RWPE2 (cell line): ENCODE measurements at regions not wholly inside any gene's neighbourhood (a gene's known extent, or its start where the extent isn't known, plus 50 kb on each side); places are given as distances from the start of the nearest gene placed in this dataset.

Experiments used
- ATAC-seq: fragments of 200-7000 bp; cut with Tn5 transposase; 3 replicates; pipeline ENCODE4 v1.9.1; 2021; ENCODE audit warnings: low read depth
- DNase-seq: peaks from one replicate; pipeline ENCODE4 v3.0.0-alpha.2; 2020; ENCODE audit warnings: low spot score
- H3K27ac ChIP-seq: fragments of 450-650 bp; 2 replicates; pipeline ENCODE4 v1.5.1; 2017; ENCODE audit warnings: mild to moderate bottlenecking; ENCODE audit not compliant: poor library complexity, severe bottlenecking
- H3K27me3 ChIP-seq: fragments of 250-450 bp; sonication (Bioruptor Pico); 2 replicates; pipeline ENCODE4 v1.5.1; 2021; ENCODE audit warnings: mild to moderate bottlenecking, moderate library complexity; ENCODE audit not compliant: insufficient read depth, poor library complexity, severe bottlenecking
- H3K36me3 ChIP-seq: fragments of 250-450 bp; sonication (Bioruptor Pico); 2 replicates; pipeline ENCODE4 v1.5.1; 2020; ENCODE audit warnings: low read depth, mild to moderate bottlenecking, moderate library complexity
- H3K4me1 ChIP-seq: fragments of 250-450 bp; sonication (Bioruptor Pico); 2 replicates; pipeline ENCODE4 v1.5.1; 2021; ENCODE audit warnings: mild to moderate bottlenecking, moderate library complexity; ENCODE audit not compliant: insufficient read depth, poor library complexity, severe bottlenecking
- H3K4me3 ChIP-seq: fragments of 250-450 bp; sonication (Bioruptor Pico); 2 replicates; pipeline ENCODE4 v1.5.1; 2021; ENCODE audit warnings: mild to moderate bottlenecking, moderate library complexity; ENCODE audit not compliant: severe bottlenecking
- H3K9me3 ChIP-seq: fragments of 250-450 bp; sonication (Bioruptor Pico); 2 replicates; pipeline ENCODE4 v1.5.1; 2021; ENCODE audit warnings: mild to moderate bottlenecking, moderate library complexity; ENCODE audit not compliant: severe bottlenecking
- TF ChIP-seq, protein P1 (sequence below): fragments of 450-650 bp; IDR thresholded peaks from one replicate; pipeline ENCODE4 v1.5.1; 2017; ENCODE audit warnings: mild to moderate bottlenecking, moderate library complexity; ENCODE audit not compliant: poor library complexity, severe bottlenecking

DNA sequence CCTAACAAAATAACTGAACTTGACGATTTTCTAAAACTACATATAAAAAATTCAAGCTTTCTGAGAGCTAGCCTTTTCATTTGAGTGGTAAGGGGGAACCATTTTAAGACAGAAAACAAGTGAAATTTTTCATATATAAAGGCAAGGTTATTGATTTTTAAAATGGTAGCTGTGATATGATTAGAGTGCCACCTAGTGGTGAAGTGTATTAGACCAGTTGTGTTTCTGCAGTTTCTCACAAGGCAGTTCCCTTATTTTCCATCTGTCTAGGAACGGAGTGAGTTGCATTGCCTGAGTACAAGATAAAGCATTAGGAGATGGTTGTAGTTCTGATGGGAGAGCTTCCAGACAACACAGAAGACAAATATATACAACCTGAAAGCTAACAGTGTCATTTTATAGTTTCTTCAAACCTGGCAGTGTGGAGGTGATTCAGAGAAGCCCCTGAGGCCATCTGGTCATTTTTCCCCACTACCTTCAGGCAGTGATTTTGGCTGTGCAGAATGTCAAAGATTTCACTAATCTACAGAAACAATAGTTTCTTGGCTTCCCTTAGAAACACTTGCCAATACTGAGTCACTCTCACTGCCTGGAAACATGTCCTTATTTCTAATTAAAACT lies 180.8 kb downstream of the C12orf50 start:
- ATAC-seq: peak; percentile 56

GRCh38 chr12:87847147-87847546 lies 182.1 kb downstream of the C12orf50 start:
- ATAC-seq: no peak
- no peak overlapping the region for H3K27ac ChIP-seq
- TF ChIP-seq, protein P1, sequence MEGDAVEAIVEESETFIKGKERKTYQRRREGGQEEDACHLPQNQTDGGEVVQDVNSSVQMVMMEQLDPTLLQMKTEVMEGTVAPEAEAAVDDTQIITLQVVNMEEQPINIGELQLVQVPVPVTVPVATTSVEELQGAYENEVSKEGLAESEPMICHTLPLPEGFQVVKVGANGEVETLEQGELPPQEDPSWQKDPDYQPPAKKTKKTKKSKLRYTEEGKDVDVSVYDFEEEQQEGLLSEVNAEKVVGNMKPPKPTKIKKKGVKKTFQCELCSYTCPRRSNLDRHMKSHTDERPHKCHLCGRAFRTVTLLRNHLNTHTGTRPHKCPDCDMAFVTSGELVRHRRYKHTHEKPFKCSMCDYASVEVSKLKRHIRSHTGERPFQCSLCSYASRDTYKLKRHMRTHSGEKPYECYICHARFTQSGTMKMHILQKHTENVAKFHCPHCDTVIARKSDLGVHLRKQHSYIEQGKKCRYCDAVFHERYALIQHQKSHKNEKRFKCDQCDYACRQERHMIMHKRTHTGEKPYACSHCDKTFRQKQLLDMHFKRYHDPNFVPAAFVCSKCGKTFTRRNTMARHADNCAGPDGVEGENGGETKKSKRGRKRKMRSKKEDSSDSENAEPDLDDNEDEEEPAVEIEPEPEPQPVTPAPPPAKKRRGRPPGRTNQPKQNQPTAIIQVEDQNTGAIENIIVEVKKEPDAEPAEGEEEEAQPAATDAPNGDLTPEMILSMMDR: no peak
- no peaks in the 10 kb centered on the region for H3K4me1 ChIP-seq
- H3K9me3 ChIP-seq: no peaks in the 10 kb centered on the region
- no peak for DNase-seq
- no peaks in the 10 kb centered on the region for H3K36me3 ChIP-seq
- no peak overlapping the region for H3K4me3 ChIP-seq
- H3K27me3 ChIP-seq: no peaks in the 10 kb centered on the region

More for the DNA sequence above, 180.8 kb downstream of the C12orf50 start:
- Histone ChIP-seq H3K9me3 (no peaks in the 10 kb centered on the region), H3K4me3 (no peak overlapping the region), H3K27me3 (no peaks in the 10 kb centered on the region), H3K36me3 (no peaks in the 10 kb centered on the region), H3K4me1 (no peaks in the 10 kb centered on the region), H3K27ac (no peak overlapping the region)
- no peak for DNase-seq
- TF ChIP-seq, protein P1: peak; percentile 93

GRCh38 chr12:87846045-87846444 lies 183.2 kb downstream of the C12orf50 start:
- ATAC-seq: no peak
- DNase-seq: no peak
- H3K27ac ChIP-seq: no peak overlapping the region

DNA sequence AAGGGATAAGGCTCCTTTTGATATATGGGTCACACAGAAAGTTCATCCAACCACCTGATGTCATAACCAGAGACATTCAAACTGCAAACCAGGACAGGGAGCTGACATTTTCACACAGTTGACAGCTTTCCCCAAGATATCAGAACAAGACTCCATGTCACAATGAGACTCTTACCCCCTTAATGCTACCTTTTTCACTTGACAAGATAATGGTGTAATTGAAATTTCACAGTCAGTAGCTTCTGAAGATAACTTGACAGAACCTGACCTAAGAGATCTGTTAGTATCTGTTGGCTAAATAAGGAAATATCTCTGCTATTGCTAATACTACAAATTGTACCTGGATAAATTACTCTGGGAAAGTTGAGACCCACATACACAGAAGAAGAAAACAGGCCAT lies 187.3 kb downstream of the C12orf50 start:
- no peak overlapping the region for H3K27ac ChIP-seq
- H3K4me3 ChIP-seq: no peak overlapping the region
- no peaks in the 10 kb centered on the region for H3K27me3 ChIP-seq
- H3K9me3 ChIP-seq: no peaks in the 10 kb centered on the region
- TF ChIP-seq, protein P1: no peak
- no peaks in the 10 kb centered on the region for H3K36me3 ChIP-seq
- ATAC-seq (no peak), DNase-seq (no peak)
- no peaks in the 10 kb centered on the region for H3K4me1 ChIP-seq

More at GRCh38 chr12:87846045-87846444, 183.2 kb downstream of the C12orf50 start:
- Histone ChIP-seq H3K36me3 (no peaks in the 10 kb centered on the region), H3K4me1 (no peaks in the 10 kb centered on the region), H3K9me3 (no peaks in the 10 kb centered on the region), H3K27me3 (no peaks in the 10 kb centered on the region), H3K4me3 (no peak overlapping the region)
- TF ChIP-seq, protein P1: no peak

DNA sequence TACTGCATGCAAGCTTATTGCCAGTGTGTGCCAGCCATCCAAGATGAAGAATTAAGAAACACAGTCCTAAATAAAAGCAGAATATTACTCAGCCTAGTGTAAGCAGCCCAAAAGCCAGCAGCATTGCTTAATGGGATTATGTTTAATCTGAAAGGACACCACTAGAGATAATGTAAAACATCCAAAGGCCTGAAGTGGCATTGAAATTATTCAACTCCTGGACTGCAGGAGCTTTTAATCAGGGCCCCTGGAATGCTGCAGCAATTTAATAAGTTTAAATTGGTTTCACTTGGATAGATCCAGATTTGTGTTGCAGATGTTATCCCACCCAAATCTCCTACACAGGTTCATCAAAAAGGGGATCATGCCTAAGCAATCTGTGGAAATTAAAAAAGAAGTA lies 193.0 kb downstream of the C12orf50 start:
- ATAC-seq (no peak), DNase-seq (no peak)
- Histone ChIP-seq H3K27ac (no peak overlapping the region), H3K27me3 (no peaks in the 10 kb centered on the region), H3K4me3 (no peak overlapping the region), H3K4me1 (no peaks in the 10 kb centered on the region), H3K36me3 (no peaks in the 10 kb centered on the region), H3K9me3 (no peaks in the 10 kb centered on the region)
- TF ChIP-seq, protein P1: no peak
